ENCODE measurements at regions not wholly inside any gene's neighbourhood (a gene's known extent, or its start where the extent isn't known, plus 50 kb on each side); places are given as distances from the start of the nearest gene placed in this dataset.

DNA sequence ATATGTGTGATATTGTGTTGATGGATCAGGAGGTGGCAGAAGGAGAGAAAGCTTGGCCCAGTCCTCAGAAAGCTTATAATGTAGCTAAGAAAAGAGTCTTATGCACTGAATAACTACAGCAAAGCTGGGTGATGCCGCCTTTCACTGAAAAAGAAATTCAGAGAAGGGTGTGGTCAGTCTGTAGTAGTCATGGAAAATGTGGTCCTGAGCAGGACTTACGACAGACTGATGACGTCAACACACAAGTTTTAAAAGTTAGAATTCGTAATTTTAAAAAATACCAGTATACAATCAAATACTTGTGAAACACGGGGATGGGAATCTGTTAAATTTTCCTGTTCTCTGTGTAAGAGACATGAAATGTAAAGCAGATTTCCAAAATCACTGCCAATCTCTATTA, 87.0 kb upstream of the RAPGEF2 start:
- TF ChIP-seq, protein P1, sequence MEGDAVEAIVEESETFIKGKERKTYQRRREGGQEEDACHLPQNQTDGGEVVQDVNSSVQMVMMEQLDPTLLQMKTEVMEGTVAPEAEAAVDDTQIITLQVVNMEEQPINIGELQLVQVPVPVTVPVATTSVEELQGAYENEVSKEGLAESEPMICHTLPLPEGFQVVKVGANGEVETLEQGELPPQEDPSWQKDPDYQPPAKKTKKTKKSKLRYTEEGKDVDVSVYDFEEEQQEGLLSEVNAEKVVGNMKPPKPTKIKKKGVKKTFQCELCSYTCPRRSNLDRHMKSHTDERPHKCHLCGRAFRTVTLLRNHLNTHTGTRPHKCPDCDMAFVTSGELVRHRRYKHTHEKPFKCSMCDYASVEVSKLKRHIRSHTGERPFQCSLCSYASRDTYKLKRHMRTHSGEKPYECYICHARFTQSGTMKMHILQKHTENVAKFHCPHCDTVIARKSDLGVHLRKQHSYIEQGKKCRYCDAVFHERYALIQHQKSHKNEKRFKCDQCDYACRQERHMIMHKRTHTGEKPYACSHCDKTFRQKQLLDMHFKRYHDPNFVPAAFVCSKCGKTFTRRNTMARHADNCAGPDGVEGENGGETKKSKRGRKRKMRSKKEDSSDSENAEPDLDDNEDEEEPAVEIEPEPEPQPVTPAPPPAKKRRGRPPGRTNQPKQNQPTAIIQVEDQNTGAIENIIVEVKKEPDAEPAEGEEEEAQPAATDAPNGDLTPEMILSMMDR (IDR thresholded peaks at IDR 0.05), result no peak
- TF ChIP-seq POLR2A (IDR thresholded peaks at IDR 0.05), result no peak

Measured in body of pancreas (tissue), 4 donors.